RWPE2 (cell line): ENCODE measurements at regions not wholly inside any gene's neighbourhood (a gene's known extent, or its start where the extent isn't known, plus 50 kb on each side); places are given as distances from the start of the nearest gene placed in this dataset.

ENCODE experiments used
- ATAC-seq: fragments of 200-7000 bp; cut with Tn5 transposase; 3 replicates; pipeline ENCODE4 v1.9.1; 2021; ENCODE audit warnings: low read depth
- DNase-seq: peaks from one replicate; pipeline ENCODE4 v3.0.0-alpha.2; 2020; ENCODE audit warnings: low spot score
- H3K27ac ChIP-seq: fragments of 450-650 bp; 2 replicates; pipeline ENCODE4 v1.5.1; 2017; ENCODE audit warnings: mild to moderate bottlenecking; ENCODE audit not compliant: poor library complexity, severe bottlenecking
- H3K27me3 ChIP-seq: fragments of 250-450 bp; sonication (Bioruptor Pico); 2 replicates; pipeline ENCODE4 v1.5.1; 2021; ENCODE audit warnings: mild to moderate bottlenecking, moderate library complexity; ENCODE audit not compliant: insufficient read depth, poor library complexity, severe bottlenecking
- H3K36me3 ChIP-seq: fragments of 250-450 bp; sonication (Bioruptor Pico); 2 replicates; pipeline ENCODE4 v1.5.1; 2020; ENCODE audit warnings: low read depth, mild to moderate bottlenecking, moderate library complexity
- H3K4me1 ChIP-seq: fragments of 250-450 bp; sonication (Bioruptor Pico); 2 replicates; pipeline ENCODE4 v1.5.1; 2021; ENCODE audit warnings: mild to moderate bottlenecking, moderate library complexity; ENCODE audit not compliant: insufficient read depth, poor library complexity, severe bottlenecking
- H3K4me3 ChIP-seq: fragments of 250-450 bp; sonication (Bioruptor Pico); 2 replicates; pipeline ENCODE4 v1.5.1; 2021; ENCODE audit warnings: mild to moderate bottlenecking, moderate library complexity; ENCODE audit not compliant: severe bottlenecking
- H3K9me3 ChIP-seq: fragments of 250-450 bp; sonication (Bioruptor Pico); 2 replicates; pipeline ENCODE4 v1.5.1; 2021; ENCODE audit warnings: mild to moderate bottlenecking, moderate library complexity; ENCODE audit not compliant: severe bottlenecking
- TF ChIP-seq, protein P1 (sequence below): fragments of 450-650 bp; IDR thresholded peaks from one replicate; pipeline ENCODE4 v1.5.1; 2017; ENCODE audit warnings: mild to moderate bottlenecking, moderate library complexity; ENCODE audit not compliant: poor library complexity, severe bottlenecking

DNA sequence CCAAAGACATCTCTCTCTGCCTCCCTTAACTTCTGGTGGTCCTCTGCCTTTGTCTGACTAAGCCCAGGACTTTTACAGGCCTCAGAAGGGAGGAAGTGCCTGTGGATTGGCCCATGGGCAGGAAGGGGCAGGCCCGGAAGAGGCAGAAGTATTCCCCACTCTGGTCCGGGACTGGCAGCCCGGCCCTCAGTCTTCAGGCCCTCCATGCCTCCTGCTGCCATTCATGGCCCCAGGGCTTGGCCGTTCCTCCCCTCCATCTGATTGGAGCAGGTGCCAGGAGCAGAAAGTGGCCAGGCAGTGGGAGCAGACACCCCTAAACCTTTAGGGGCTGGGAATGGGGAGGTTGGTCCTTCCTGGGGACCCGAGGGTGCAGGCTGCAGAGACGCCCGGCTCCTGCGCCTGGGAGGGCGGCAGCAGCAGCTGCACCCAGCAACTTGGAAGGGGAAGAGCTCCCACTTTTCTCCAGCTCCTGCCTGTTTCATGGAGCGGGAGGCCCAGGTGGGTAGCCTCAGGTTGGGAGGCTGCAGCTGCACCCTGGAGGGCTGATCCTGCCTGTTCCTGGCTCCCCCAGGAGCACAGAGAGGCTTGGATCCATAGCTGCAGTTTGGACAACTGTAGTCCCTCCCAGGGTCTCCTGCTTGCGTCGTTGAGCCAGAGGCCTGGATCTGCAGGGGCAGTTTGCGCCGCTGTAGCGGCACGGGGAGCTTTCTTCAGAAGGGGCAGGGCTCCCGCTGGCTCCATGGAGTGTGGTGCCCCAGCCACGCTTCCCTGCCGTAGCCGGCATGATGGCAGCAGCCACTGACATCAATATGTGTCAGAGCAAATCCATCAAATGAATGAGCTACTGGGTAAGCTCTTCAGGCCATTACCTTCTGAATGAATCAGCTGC lies 661.5 kb upstream of the NUDT12 start:
- Histone ChIP-seq H3K9me3 (no peaks in the 10 kb centered on the region), H3K36me3 (no peaks in the 10 kb centered on the region), H3K4me1 (no peaks in the 10 kb centered on the region), H3K27ac (no peak overlapping the region), H3K4me3 (no peak overlapping the region), H3K27me3 (peaks cover 3% of the 10 kb centered on the region)
- no peak for DNase-seq
- peak; percentile 21; the same call in 1 of the 3 replicates for ATAC-seq
- TF ChIP-seq, protein P1, sequence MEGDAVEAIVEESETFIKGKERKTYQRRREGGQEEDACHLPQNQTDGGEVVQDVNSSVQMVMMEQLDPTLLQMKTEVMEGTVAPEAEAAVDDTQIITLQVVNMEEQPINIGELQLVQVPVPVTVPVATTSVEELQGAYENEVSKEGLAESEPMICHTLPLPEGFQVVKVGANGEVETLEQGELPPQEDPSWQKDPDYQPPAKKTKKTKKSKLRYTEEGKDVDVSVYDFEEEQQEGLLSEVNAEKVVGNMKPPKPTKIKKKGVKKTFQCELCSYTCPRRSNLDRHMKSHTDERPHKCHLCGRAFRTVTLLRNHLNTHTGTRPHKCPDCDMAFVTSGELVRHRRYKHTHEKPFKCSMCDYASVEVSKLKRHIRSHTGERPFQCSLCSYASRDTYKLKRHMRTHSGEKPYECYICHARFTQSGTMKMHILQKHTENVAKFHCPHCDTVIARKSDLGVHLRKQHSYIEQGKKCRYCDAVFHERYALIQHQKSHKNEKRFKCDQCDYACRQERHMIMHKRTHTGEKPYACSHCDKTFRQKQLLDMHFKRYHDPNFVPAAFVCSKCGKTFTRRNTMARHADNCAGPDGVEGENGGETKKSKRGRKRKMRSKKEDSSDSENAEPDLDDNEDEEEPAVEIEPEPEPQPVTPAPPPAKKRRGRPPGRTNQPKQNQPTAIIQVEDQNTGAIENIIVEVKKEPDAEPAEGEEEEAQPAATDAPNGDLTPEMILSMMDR = no peak

DNA sequence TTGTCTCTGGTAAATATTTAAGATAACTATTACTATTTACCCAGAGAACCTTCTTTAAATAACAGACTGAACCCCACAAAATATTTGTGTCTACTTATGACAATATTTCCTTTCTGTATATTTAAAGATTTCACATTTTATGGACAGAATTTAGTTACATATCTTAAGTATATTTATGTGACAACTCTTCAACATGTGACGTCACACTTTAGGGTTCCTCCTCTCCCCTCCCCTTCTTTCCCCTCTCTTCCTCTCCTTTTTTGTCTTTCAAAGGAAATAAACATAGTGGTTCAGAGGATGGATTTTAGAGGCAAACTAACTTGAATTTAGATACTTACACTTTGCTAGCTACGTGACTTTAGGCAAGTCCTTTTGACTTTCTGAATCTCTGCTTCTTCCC lies 655.6 kb upstream of the NUDT12 start:
- Histone ChIP-seq H3K9me3 (no peaks in the 10 kb centered on the region), H3K4me1 (no peaks in the 10 kb centered on the region), H3K36me3 (no peaks in the 10 kb centered on the region), H3K4me3 (no peak overlapping the region), H3K27ac (no peak overlapping the region), H3K27me3 (peaks cover 10% of the 10 kb centered on the region)
- ATAC-seq = no peak
- TF ChIP-seq, protein P1 = no peak
- DNase-seq = no peak

DNA sequence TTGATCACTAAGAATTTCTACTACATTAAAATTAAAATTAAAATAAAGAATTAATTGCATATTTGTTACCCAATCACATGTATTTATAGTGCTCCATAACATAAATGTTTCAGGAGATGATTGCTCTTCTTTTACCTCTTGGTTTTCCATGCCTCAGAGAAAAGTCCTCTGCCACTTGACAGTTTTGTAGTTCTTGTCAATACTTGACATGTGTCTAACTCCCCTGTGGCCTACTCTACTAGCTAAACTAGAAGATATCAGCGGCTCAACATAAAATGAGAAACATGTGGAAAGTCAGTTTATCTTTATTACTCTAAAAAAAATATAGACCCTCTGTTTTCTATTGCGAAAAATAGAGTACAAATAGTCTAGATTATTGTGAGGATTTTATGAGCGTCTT lies 650.6 kb upstream of the NUDT12 start:
- Histone ChIP-seq H3K27ac (no peak overlapping the region), H3K9me3 (no peaks in the 10 kb centered on the region), H3K4me3 (no peak overlapping the region), H3K27me3 (peaks cover 3% of the 10 kb centered on the region), H3K4me1 (no peaks in the 10 kb centered on the region), H3K36me3 (no peaks in the 10 kb centered on the region)
- DNase-seq = no peak
- TF ChIP-seq, protein P1 = no peak
- no peak for ATAC-seq

DNA sequence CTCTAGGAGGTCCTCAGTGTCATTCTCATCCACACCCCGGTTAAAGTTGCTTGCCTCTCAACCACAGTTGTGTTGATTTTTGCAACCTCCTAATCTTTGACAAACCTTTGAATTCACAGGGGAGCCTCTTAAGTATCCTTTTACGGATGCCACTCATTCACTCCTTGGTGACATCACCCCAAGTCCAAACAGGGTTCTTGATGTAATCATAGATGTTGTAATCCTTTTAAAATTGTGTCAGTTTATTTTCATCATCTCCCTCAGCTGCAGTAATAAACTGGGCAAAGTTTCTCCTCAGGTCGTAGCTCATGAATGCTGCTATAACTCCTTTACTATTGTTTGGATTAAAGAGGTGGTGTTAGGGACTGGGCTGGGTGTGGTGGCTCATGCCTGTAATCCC lies 637.2 kb upstream of the NUDT12 start:
- H3K36me3 ChIP-seq = no peaks in the 10 kb centered on the region
- ATAC-seq = no peak
- no peaks in the 10 kb centered on the region for H3K4me1 ChIP-seq
- TF ChIP-seq, protein P1 = no peak
- H3K4me3 ChIP-seq = no peak overlapping the region
- no peak overlapping the region for H3K27ac ChIP-seq
- peaks cover 3% of the 10 kb centered on the region for H3K27me3 ChIP-seq
- H3K9me3 ChIP-seq = no peaks in the 10 kb centered on the region
- DNase-seq = no peak

DNA sequence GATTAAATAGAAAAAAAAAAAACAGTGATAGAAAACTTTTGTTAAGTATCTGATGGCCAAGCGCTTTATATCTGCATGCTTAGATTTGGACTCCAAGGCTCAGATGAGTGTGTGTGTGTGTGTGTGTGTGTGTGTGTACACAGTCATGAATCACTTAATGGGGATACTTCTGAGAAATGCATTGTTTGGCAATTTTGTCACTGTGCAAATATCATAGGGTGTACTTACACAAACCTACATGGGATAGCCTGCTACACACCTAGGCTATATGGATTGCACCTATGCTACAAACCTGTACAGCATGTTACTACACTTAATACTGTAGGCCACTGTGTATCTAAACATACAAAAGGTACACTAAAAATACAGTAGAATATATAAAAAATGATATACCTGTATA lies 635.6 kb upstream of the NUDT12 start:
- Histone ChIP-seq H3K27ac (no peak overlapping the region), H3K9me3 (no peaks in the 10 kb centered on the region), H3K4me3 (no peak overlapping the region), H3K27me3 (peaks cover 3% of the 10 kb centered on the region), H3K4me1 (no peaks in the 10 kb centered on the region), H3K36me3 (no peaks in the 10 kb centered on the region)
- ATAC-seq = no peak
- TF ChIP-seq, protein P1 = no peak
- no peak for DNase-seq
